Fibroblast of pulmonary artery (primary cell): ENCODE measurements at regions not wholly inside any gene's neighbourhood (a gene's known extent, or its start where the extent isn't known, plus 50 kb on each side); places are given as distances from the start of the nearest gene placed in this dataset.
"Not testable (repeated sequence)": the region's sequence is repeated elsewhere in the genome, so short reads cannot be mapped to it uniquely, and the experiment has no call there.

ENCODE experiments used
- DNase-seq: peaks from one replicate; pipeline ENCODE4 v3.0.0-alpha.2; 2010; ENCODE audit warnings: low read depth
- H3K4me3 ChIP-seq: replicated peaks from 2 replicates; pipeline ENCODE4 v1.5.1; 2011; ENCODE audit warnings: low read depth, mild to moderate bottlenecking, control low read depth, low read length, moderate library complexity
- TF ChIP-seq, protein P1 (sequence below): IDR thresholded peaks from 2 replicates; pipeline ENCODE4 v1.5.1; 2011; ENCODE audit warnings: mild to moderate bottlenecking, control low read depth, low read length, inconsistent platforms; ENCODE audit errors: missing control alignments

DNA sequence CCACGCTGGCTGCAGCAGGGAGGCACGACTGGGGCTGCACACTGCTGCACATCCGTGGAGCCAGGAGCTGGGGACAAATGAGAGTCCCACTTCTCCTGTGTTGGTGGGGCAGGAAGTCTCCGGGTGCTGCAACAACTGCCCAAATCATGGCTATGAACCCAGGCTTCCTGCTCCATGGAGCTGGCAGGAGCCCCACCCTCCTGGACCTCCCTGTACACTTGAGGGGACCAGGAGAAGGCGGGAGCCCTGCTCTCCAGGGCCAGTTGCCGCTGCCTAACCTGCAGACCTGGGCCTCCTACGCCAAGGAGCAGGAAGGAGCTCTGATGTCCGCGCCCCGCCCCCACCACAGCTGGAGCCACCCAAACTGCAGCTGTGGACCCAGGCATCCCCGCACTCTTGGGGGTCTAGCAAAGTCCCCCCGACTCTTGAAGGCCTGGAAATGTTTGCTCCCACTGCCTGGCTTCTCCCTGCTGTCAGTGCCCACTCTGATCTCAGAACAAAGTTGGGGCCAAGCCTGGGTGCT is 752.1 kb upstream of the PCDH20 start:
- DNase-seq = no peak
- TF ChIP-seq, protein P1, sequence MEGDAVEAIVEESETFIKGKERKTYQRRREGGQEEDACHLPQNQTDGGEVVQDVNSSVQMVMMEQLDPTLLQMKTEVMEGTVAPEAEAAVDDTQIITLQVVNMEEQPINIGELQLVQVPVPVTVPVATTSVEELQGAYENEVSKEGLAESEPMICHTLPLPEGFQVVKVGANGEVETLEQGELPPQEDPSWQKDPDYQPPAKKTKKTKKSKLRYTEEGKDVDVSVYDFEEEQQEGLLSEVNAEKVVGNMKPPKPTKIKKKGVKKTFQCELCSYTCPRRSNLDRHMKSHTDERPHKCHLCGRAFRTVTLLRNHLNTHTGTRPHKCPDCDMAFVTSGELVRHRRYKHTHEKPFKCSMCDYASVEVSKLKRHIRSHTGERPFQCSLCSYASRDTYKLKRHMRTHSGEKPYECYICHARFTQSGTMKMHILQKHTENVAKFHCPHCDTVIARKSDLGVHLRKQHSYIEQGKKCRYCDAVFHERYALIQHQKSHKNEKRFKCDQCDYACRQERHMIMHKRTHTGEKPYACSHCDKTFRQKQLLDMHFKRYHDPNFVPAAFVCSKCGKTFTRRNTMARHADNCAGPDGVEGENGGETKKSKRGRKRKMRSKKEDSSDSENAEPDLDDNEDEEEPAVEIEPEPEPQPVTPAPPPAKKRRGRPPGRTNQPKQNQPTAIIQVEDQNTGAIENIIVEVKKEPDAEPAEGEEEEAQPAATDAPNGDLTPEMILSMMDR = no peak
- no peak overlapping the region for H3K4me3 ChIP-seq

DNA sequence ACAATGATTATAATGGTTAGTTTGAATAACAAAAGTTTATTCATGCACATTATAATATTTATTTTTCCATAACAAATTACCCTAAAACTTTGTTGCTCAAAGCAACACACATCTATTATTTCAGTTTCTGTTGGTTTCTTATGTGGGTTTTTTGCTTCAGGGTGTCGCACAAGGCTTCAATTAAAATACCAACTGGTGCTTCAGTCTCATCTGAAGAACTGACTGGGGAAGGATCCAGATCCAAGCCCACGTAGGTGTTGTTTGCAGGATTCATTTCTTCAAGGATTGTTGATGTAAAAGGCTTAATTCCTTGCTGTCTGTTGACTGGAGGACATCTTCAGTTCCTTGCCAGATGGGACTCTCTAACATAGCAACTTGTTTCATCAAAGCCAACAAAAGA is 747.2 kb upstream of the PCDH20 start:
- DNase-seq = no peak
- TF ChIP-seq, protein P1 = no peak
- no peak overlapping the region for H3K4me3 ChIP-seq

DNA sequence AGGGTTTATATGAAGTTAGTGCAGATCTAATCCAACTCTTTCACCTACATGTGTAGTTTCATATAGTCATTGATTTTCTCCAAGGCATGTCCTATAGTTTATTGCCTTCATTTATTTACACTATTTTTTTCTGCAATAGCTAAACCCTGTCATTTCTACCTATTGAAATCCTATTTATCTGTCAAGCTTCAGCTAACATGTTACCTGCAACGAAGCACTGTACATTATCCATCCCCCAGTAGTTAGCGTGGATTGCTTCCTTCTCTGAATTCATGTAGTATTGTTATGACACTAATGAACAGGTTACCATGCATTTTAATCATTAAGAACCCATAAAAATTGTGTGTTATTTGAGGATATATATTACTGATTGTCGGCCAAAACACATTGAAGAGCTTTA is 742.9 kb upstream of the PCDH20 start:
- TF ChIP-seq, protein P1 = no peak
- H3K4me3 ChIP-seq = no peak overlapping the region
- DNase-seq = no peak

DNA sequence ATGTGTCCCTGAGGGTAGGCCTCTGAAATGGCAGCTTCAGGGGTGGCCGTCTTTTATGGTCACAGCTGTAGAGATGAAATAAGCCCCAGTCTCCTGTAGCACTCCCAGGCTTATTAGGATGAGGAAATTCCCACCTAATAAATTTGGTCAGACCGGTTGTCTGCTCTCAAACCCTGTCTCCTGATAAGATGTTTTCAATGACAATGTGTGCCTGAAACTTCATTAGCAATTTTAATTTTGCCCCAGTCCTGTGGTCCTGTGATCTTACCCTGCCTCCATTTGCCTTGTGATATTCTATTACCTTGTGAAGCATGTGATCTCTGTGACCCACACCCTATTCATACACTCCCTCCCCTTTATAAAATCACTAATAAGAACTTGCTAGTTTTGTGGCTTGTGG is 736.1 kb upstream of the PCDH20 start:
- not testable (repeated sequence) for H3K4me3 ChIP-seq, DNase-seq

DNA sequence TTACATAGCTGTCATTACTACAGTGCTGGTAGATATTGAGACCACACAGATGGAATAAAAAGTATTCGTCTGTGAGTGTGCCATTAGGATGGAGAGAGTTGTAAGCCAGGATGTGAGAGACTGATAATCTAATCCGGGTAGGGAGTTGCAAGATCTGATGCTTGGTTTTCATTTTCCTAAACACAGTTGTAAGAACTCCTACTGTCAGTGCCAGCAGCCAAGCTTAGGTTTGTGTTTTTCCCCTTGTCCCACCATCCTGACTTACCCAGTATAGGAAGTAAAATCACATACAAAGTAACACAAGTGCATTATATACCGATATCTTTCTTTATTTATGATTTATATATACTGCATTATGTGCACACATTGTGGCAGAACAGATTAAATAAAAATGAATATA is 726.4 kb upstream of the PCDH20 start:
- no peak overlapping the region for H3K4me3 ChIP-seq
- DNase-seq = no peak
- TF ChIP-seq, protein P1 = no peak

DNA sequence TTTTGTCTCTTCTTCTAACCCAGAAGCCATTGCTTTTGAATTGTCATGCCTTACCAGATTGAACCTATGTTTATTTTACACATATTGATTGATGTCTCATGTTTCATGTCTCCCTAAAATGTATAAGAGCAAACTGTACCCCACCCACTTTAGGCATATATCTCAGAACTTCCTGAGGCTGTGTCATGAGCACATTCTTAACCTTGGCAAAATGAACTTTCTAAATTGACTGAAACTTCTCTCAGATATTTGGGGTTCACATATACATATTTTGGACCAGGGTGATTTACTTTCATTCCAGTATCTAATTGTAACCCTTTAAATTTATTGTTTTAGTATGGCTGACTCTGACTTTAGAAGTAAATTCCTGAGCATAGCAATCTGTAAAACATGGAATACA is 723.9 kb upstream of the PCDH20 start:
- DNase-seq = no peak
- TF ChIP-seq, protein P1 = no peak
- H3K4me3 ChIP-seq = no peak overlapping the region

DNA sequence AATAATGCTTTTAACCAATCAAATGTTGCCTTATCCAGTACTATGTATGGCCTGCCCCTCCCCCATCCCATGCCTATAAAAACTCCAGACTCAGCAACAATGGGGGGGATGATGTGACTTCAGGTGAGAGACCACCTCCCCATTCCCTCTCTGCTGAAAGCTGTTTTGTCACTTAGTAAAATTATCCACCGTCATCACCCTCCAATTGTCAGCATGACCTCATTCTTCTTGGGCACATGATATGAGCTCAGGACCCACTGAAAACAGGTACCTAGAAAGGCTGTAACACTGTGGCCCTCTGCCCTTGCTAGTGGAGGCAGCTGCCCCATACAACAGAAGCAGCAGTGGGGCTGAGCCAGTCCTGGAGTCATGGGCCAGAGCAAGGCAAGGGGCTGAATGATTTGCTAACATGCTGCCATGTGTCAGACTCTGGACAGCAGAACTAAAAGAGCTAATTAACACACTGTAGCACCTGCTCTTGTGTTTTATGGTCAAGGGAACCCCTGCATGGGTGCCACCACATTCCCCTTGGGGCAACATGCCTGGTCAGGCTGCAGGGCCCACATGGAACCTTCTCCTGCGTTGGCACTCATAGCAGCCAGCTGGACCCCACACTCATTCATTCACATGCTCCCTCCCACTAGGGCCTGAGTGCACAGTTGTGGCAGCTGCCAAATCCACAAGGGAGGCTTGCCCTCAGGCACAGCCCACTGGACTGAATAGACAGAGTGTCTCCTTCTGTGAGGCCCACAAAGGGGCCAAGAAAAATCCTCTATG is 722.2 kb upstream of the PCDH20 start:
- TF ChIP-seq, protein P1 = no peak
- DNase-seq = no peak
- no peak overlapping the region for H3K4me3 ChIP-seq
